Erythroblast (primary cell): ENCODE measurements at regions not wholly inside any gene's neighbourhood (a gene's known extent, or its start where the extent isn't known, plus 50 kb on each side); places are given as distances from the start of the nearest gene placed in this dataset.

ENCODE experiments used
- GATA1 ChIP-seq: IDR thresholded peaks from 2 replicates; pipeline ENCODE4 v1.6.1; 2011; ENCODE audit warnings: low read depth, mild to moderate bottlenecking, control low read depth, low read length, moderate library complexity
- POLR2A ChIP-seq: IDR thresholded peaks from 2 replicates; pipeline ENCODE4 v1.6.1; 2011; ENCODE audit warnings: mild to moderate bottlenecking, low read length

DNA sequence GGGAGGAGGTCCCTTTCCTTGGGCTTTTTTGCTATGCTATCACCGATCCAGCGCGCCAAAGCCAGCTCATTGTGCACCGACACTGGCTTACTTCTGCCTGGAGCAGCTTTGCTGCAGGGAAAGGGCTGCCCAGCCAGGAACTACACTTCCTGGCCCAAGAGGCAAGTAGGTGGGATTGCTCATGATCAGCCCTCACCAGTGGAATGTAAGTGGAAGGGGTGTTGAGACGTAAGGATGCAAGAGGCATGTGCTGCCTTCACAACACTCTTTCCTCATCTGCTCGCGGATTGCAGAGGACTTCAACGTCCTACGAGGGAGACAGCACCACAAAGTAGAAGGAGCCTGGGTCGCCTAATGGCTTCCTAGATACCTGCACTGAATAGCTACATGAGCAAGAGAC is 104.3 kb upstream of the FOXF1 start:
- TF ChIP-seq POLR2A, result no peak
- no peak for TF ChIP-seq GATA1
